ENCODE measurements at regions not wholly inside any gene's neighbourhood (a gene's known extent, or its start where the extent isn't known, plus 50 kb on each side); places are given as distances from the start of the nearest gene placed in this dataset.

GRCh38 chr20:52012079-52012478, 179.5 kb downstream of the ZFP64 start:
- DNase-seq (ENCODE audit: low spot score), result no peak
- no peak for ATAC-seq (ENCODE audit: insufficient number of reproducible peaks, low FRiP score, low read depth)
- no peak overlapping the region for H3K4me3 ChIP-seq
- no peaks in the 10 kb centered on the region for H3K4me1 ChIP-seq (ENCODE audit: control insufficient read depth in 1 of 2, low read depth in 2 of 2)
- no peak overlapping the region for H3K27ac ChIP-seq
- H3K9me3 ChIP-seq, result no peaks in the 10 kb centered on the region
- TF ChIP-seq, protein P1, sequence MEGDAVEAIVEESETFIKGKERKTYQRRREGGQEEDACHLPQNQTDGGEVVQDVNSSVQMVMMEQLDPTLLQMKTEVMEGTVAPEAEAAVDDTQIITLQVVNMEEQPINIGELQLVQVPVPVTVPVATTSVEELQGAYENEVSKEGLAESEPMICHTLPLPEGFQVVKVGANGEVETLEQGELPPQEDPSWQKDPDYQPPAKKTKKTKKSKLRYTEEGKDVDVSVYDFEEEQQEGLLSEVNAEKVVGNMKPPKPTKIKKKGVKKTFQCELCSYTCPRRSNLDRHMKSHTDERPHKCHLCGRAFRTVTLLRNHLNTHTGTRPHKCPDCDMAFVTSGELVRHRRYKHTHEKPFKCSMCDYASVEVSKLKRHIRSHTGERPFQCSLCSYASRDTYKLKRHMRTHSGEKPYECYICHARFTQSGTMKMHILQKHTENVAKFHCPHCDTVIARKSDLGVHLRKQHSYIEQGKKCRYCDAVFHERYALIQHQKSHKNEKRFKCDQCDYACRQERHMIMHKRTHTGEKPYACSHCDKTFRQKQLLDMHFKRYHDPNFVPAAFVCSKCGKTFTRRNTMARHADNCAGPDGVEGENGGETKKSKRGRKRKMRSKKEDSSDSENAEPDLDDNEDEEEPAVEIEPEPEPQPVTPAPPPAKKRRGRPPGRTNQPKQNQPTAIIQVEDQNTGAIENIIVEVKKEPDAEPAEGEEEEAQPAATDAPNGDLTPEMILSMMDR (IDR thresholded peaks at IDR 0.05), result no peak
- no peaks in the 10 kb centered on the region for H3K27me3 ChIP-seq (replicated peaks; ENCODE audit: insufficient read depth)
- H3K36me3 ChIP-seq, result no peaks in the 10 kb centered on the region

DNA sequence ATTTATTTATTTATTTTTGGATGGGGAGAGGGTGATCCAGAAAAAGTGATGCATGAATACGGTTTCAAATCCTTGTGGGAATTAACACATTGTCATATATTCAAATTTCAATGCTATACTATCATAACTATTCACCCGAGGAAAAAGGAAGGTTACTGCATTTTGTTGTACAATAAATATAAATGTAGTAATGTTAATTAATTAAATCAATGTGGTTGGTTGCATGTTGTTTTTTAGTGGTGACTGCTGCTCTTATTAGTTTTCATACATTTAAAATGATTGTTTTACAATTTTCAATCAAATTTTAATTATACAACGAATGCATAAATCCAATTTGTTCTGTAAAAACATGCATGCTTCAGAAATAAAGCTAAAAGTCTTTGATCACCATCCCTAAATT, 180.5 kb downstream of the ZFP64 start:
- Histone ChIP-seq H3K36me3 (no peaks in the 10 kb centered on the region), H3K27me3 (replicated peaks; ENCODE audit: insufficient read depth) (no peaks in the 10 kb centered on the region), H3K27ac (no peak overlapping the region), H3K9me3 (no peaks in the 10 kb centered on the region), H3K4me1 (ENCODE audit: control insufficient read depth in 1 of 2, low read depth in 2 of 2) (no peaks in the 10 kb centered on the region), H3K4me3 (no peak overlapping the region)
- ATAC-seq (ENCODE audit: insufficient number of reproducible peaks, low FRiP score, low read depth), result no peak
- DNase-seq (ENCODE audit: low spot score), result no peak
- TF ChIP-seq, protein P1 (IDR thresholded peaks at IDR 0.05), result no peak

DNA sequence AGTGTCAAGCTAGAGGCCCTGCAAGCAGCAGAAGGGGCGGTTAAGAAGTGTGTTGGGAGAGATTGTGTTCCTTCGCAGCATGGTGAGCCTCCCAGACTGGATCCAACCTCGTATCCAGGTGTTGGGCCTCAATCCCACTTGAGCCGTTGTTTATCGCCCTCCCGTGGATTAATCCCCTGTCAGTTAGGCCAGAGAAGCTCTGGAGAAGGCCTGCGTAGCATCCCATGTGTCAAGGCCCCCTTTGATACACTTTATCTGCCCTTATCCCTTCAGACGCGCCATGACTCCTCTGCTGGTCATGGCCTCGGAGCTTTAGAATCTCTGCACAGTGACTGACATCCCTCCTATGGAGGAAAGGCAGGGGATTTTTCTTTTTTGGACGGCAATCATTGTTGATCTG, 181.0 kb downstream of the ZFP64 start:
- H3K9me3 ChIP-seq, result no peaks in the 10 kb centered on the region
- no peaks in the 10 kb centered on the region for H3K27me3 ChIP-seq (replicated peaks; ENCODE audit: insufficient read depth)
- no peak overlapping the region for H3K27ac ChIP-seq
- H3K4me3 ChIP-seq, result no peak overlapping the region
- H3K36me3 ChIP-seq, result no peaks in the 10 kb centered on the region
- TF ChIP-seq, protein P1 (IDR thresholded peaks at IDR 0.05), result no peak
- DNase-seq (ENCODE audit: low spot score), result no peak
- ATAC-seq (ENCODE audit: insufficient number of reproducible peaks, low FRiP score, low read depth), result no peak
- no peaks in the 10 kb centered on the region for H3K4me1 ChIP-seq (ENCODE audit: control insufficient read depth in 1 of 2, low read depth in 2 of 2)

DNA sequence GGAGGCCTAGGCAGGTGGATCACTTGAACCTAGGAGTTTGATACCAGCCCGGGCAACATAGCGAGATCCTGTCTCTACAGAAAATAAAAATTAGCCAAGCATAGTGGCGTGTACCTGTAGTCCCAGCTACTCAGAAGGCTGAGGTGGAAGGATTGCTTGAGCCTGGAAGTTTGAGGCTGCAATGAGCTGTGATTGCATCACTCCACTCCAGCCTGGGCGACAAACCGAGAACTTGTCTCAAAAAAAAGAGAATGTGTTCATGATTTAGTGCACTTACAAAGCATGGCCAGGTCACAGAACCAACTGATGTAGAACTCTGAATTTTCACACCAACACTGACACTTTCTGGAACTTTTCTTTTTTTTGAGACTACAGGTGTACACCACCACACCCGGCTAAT, 182.7 kb downstream of the ZFP64 start:
- no peak for ATAC-seq (ENCODE audit: insufficient number of reproducible peaks, low FRiP score, low read depth)
- H3K9me3 ChIP-seq, result no peaks in the 10 kb centered on the region
- H3K4me3 ChIP-seq, result no peak overlapping the region
- TF ChIP-seq, protein P1 (IDR thresholded peaks at IDR 0.05), result no peak
- H3K27ac ChIP-seq, result no peak overlapping the region
- H3K27me3 ChIP-seq (replicated peaks; ENCODE audit: insufficient read depth), result no peaks in the 10 kb centered on the region
- H3K36me3 ChIP-seq, result no peaks in the 10 kb centered on the region
- no peak for DNase-seq (ENCODE audit: low spot score)
- H3K4me1 ChIP-seq (ENCODE audit: control insufficient read depth in 1 of 2, low read depth in 2 of 2), result no peaks in the 10 kb centered on the region

DNA sequence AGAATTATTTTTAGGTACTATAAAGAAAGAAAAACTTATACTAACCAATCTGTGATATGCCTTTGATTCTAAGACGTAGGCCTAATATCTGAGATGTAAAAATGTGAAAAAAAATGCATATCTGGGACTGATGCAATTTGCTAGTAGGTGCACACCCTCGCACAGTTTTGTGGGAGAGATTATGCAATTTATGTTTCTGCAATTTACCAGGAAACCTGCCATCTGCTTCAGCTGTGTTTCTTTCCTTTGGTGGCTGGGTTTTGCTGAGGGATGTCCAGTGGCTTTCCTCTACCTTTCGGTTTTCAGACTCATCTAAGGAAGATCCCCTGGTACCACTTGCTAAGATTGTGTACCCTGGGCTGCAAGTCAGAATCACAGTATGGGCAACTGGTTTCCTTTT, 186.9 kb downstream of the ZFP64 start:
- no peaks in the 10 kb centered on the region for H3K4me1 ChIP-seq (ENCODE audit: control insufficient read depth in 1 of 2, low read depth in 2 of 2)
- TF ChIP-seq, protein P1 (IDR thresholded peaks at IDR 0.05), result no peak
- H3K36me3 ChIP-seq, result no peaks in the 10 kb centered on the region
- DNase-seq (ENCODE audit: low spot score) (no peak), ATAC-seq (ENCODE audit: insufficient number of reproducible peaks, low FRiP score, low read depth) (no peak)
- H3K27ac ChIP-seq, result no peak overlapping the region
- no peaks in the 10 kb centered on the region for H3K9me3 ChIP-seq
- H3K27me3 ChIP-seq (replicated peaks; ENCODE audit: insufficient read depth), result no peaks in the 10 kb centered on the region
- no peak overlapping the region for H3K4me3 ChIP-seq

Data from thoracic aorta (tissue), 2 donors.